DND-41 (cell line): ENCODE measurements at regions not wholly inside any gene's neighbourhood (a gene's known extent, or its start where the extent isn't known, plus 50 kb on each side); places are given as distances from the start of the nearest gene placed in this dataset.

Experiments
- ATAC-seq: fragments of 200-7000 bp; cut with Tn5 transposase; 3 replicates; pipeline ENCODE4 v1.9.1; 2021; ENCODE audit warnings: low read depth; ENCODE audit not compliant: insufficient read depth
- DNase-seq: peaks from one replicate; pipeline ENCODE4 v3.0.0-alpha.2; 2020
- H2AFZ ChIP-seq: 2 replicates; pipeline ENCODE4 v1.6.0; 2012; ENCODE audit warnings: low read depth, low read length
- H3K27ac ChIP-seq: 2 replicates; pipeline ENCODE4 v1.5.1; 2012; ENCODE audit warnings: low read length, inconsistent platforms
- H3K27me3 ChIP-seq: fragments of 200-600 bp; sonication (generic); 2 replicates; pipeline ENCODE4 v1.6.0; 2012; ENCODE audit warnings: low read length, mild to moderate bottlenecking, inconsistent platforms; ENCODE audit not compliant: insufficient read depth, poor library complexity
- H3K36me3 ChIP-seq: 2 replicates; pipeline ENCODE4 v1.5.1; 2012; ENCODE audit warnings: low read length, inconsistent platforms; ENCODE audit not compliant: insufficient read depth
- H3K4me1 ChIP-seq: 2 replicates; pipeline ENCODE4 v1.5.1; 2012; ENCODE audit warnings: mild to moderate bottlenecking, low read length; ENCODE audit not compliant: insufficient read depth
- H3K4me2 ChIP-seq: 2 replicates; pipeline ENCODE4 v1.6.0; 2012; ENCODE audit warnings: mild to moderate bottlenecking, moderate library complexity, low read length, inconsistent platforms; ENCODE audit not compliant: insufficient read depth
- H3K4me3 ChIP-seq, 2 experiments: fragments of 200-600 bp in 1 of 2; shearing (Covaris generic) in 1 of 2; 2 replicates each; pipeline ENCODE4 v1.5.1; 2012 to 2016; ENCODE audit warnings: inconsistent platforms in 2 of 2, low read length in 2 of 2, mild to moderate bottlenecking in 2 of 2, low read depth in 1 of 2, moderate library complexity in 1 of 2
- H3K79me2 ChIP-seq: 2 replicates; pipeline ENCODE4 v1.6.0; 2012; ENCODE audit warnings: low read length, inconsistent platforms; ENCODE audit not compliant: insufficient read depth
- H3K9ac ChIP-seq: 2 replicates; pipeline ENCODE4 v1.6.0; 2012; ENCODE audit warnings: low read depth, mild to moderate bottlenecking, inconsistent platforms, low read length, moderate library complexity
- H3K9me3 ChIP-seq: 2 replicates; pipeline ENCODE4 v1.5.1; 2012; ENCODE audit warnings: low read length, moderate library complexity, mild to moderate bottlenecking, inconsistent platforms; ENCODE audit not compliant: insufficient read depth, severe bottlenecking
- H4K20me1 ChIP-seq: 2 replicates; pipeline ENCODE4 v1.6.0; 2012; ENCODE audit warnings: low read length; ENCODE audit not compliant: insufficient read depth
- CTCF ChIP-seq: IDR thresholded peaks from 2 replicates; pipeline ENCODE4 v1.5.1; 2012; ENCODE audit warnings: borderline replicate concordance, low read length, moderate library complexity, mild to moderate bottlenecking; ENCODE audit not compliant: poor library complexity, severe bottlenecking; ENCODE audit errors: extremely low read depth
- EZH2 ChIP-seq: IDR thresholded peaks from 3 replicates; pipeline ENCODE4 v1.6.1; 2012; ENCODE audit warnings: borderline replicate concordance, low read depth, mild to moderate bottlenecking, moderate library complexity, low read length, inconsistent platforms; ENCODE audit not compliant: severe bottlenecking

DNA sequence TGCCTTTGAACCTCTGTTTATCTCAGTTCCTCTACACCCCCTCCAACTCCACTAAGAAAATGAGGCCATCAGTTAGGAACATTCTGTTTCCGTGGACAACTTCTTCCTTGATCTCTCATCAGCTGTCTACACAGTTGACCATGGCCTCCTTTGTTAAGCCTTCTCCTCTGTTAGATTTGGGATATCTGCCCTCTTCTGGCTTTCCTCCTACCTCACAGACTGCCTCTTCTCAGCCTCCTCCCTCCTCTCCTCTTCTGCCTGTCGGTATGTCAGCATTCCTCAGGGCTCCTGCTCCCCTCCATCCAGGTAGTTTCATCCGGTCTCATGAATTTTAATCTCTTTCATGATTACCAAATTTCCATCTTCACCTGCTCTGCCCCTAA lies 454.9 kb downstream of the FOXO1 start:
- H3K4me2 ChIP-seq, result no peak overlapping the region
- H3K36me3 ChIP-seq, result no peaks in the 10 kb centered on the region
- peaks cover 6% of the 10 kb centered on the region; the same call in 1 of the 2 replicates for H3K4me1 ChIP-seq
- TF ChIP-seq CTCF (no peak), EZH2 (no peak)
- no peaks in the 10 kb centered on the region for H4K20me1 ChIP-seq
- no peak overlapping the region for H3K4me3 ChIP-seq
- H2AFZ ChIP-seq, result no peak overlapping the region
- H3K27me3 ChIP-seq, result no peaks in the 10 kb centered on the region
- no peak overlapping the region for H3K27ac ChIP-seq
- no peak overlapping the region for H3K9ac ChIP-seq
- no peak for ATAC-seq
- H3K9me3 ChIP-seq, result no peaks in the 10 kb centered on the region
- no peak for DNase-seq
- H3K79me2 ChIP-seq, result no peaks in the 10 kb centered on the region

DNA sequence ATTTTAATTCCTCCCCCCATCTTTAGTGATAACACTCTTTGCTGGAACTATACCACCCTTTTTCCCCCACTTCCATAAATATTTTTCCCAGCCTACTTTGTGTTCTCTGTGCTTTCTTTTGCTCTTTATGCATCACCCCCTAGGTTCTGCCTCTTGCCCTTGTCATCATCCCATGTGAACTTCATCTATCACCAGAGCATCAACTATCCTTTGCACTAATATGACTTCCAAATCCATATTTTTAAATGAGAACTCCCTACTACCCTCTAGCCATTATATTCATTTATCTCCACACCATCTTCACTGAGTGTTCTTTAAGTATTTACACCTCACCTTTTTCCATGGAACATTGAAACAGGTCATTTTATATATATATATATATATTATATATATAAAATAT lies 452.7 kb downstream of the FOXO1 start:
- no peak overlapping the region for H3K4me2 ChIP-seq

GRCh38 chr13:40215311-40215710 lies 451.1 kb downstream of the FOXO1 start:
- no peak overlapping the region for H3K4me2 ChIP-seq
- H3K4me1 ChIP-seq, result no peaks in the 10 kb centered on the region
- H4K20me1 ChIP-seq, result no peaks in the 10 kb centered on the region
- no peaks in the 10 kb centered on the region for H3K27me3 ChIP-seq
- no peaks in the 10 kb centered on the region for H3K9me3 ChIP-seq
- H3K79me2 ChIP-seq, result no peaks in the 10 kb centered on the region
- no peaks in the 10 kb centered on the region for H3K36me3 ChIP-seq
- no peak overlapping the region for H3K4me3 ChIP-seq
- DNase-seq, result no peak
- no peak for ATAC-seq
- H2AFZ ChIP-seq, result no peak overlapping the region
- H3K27ac ChIP-seq, result no peak overlapping the region
- no peak overlapping the region for H3K9ac ChIP-seq
- TF ChIP-seq CTCF (no peak), EZH2 (no peak)

More for the DNA sequence above, 452.7 kb downstream of the FOXO1 start:
- Histone ChIP-seq H4K20me1 (no peaks in the 10 kb centered on the region), H3K4me3 (no peak overlapping the region), H3K9me3 (no peaks in the 10 kb centered on the region), H2AFZ (no peak overlapping the region), H3K27ac (no peak overlapping the region), H3K79me2 (no peaks in the 10 kb centered on the region), H3K9ac (no peak overlapping the region), H3K4me1 (no peaks in the 10 kb centered on the region), H3K27me3 (no peaks in the 10 kb centered on the region), H3K36me3 (no peaks in the 10 kb centered on the region)
- no peak for TF ChIP-seq EZH2
- no peak for TF ChIP-seq CTCF
- DNase-seq (no peak), ATAC-seq (no peak)

DNA sequence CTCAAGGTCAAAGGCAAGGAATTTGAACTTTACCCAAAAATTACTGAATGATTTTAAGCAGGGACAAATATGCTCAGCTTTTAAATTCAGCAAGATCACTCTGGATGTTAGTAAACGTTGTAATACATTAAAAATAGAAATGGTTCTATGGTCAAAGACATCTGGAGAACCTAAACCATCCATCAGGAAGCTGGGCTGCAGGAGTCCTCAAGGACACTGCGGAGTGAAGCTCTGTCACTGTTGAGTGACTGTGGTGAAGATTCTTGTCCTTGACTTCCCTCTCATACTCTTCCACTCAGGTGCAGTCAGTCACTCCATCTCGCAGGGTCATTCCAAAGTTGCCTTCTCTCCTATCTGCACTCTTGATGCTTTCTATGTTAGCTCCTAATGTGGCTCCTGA lies 450.7 kb downstream of the FOXO1 start:
- Histone ChIP-seq H3K79me2 (no peaks in the 10 kb centered on the region), H3K9me3 (no peaks in the 10 kb centered on the region), H3K4me1 (no peaks in the 10 kb centered on the region), H3K27me3 (no peaks in the 10 kb centered on the region), H2AFZ (no peak overlapping the region), H3K36me3 (no peaks in the 10 kb centered on the region), H3K9ac (no peak overlapping the region), H3K27ac (no peak overlapping the region), H4K20me1 (no peaks in the 10 kb centered on the region), H3K4me2 (no peak overlapping the region), H3K4me3 (no peak overlapping the region)
- ATAC-seq (no peak), DNase-seq (no peak)
- TF ChIP-seq EZH2 (no peak), CTCF (no peak)
